OCI-LY1 (cell line): ENCODE measurements at regions not wholly inside any gene's neighbourhood (a gene's known extent, or its start where the extent isn't known, plus 50 kb on each side); places are given as distances from the start of the nearest gene placed in this dataset.

ENCODE experiments used
- EZH2 ChIP-seq: fragments of 200-600 bp; sonication (generic), shearing (Covaris generic); IDR thresholded peaks from 2 replicates; pipeline ENCODE4 v1.8.0; 2017; ENCODE audit warnings: borderline replicate concordance, mixed run types, mild to moderate bottlenecking, antibody characterized with exemption, low read length, moderate library complexity, mixed read lengths
- TF ChIP-seq, protein P1 (sequence below): fragments of 200-600 bp; sonication (generic), shearing (Covaris generic); IDR thresholded peaks from 2 replicates; pipeline ENCODE4 v1.5.1; 2017; ENCODE audit warnings: mild to moderate bottlenecking, antibody characterized with exemption, low read length, moderate library complexity, mixed read lengths

GRCh38 chr6:14622085-14622484 is 504.5 kb downstream of the CD83 start:
- TF ChIP-seq, protein P1, sequence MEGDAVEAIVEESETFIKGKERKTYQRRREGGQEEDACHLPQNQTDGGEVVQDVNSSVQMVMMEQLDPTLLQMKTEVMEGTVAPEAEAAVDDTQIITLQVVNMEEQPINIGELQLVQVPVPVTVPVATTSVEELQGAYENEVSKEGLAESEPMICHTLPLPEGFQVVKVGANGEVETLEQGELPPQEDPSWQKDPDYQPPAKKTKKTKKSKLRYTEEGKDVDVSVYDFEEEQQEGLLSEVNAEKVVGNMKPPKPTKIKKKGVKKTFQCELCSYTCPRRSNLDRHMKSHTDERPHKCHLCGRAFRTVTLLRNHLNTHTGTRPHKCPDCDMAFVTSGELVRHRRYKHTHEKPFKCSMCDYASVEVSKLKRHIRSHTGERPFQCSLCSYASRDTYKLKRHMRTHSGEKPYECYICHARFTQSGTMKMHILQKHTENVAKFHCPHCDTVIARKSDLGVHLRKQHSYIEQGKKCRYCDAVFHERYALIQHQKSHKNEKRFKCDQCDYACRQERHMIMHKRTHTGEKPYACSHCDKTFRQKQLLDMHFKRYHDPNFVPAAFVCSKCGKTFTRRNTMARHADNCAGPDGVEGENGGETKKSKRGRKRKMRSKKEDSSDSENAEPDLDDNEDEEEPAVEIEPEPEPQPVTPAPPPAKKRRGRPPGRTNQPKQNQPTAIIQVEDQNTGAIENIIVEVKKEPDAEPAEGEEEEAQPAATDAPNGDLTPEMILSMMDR: no peak
- no peak for TF ChIP-seq EZH2
